ENCODE measurements at regions not wholly inside any gene's neighbourhood (a gene's known extent, or its start where the extent isn't known, plus 50 kb on each side); places are given as distances from the start of the nearest gene placed in this dataset.
A peak's percentile ranks its signal among the peaks of the same experiment; 100 is the strongest.

DNA sequence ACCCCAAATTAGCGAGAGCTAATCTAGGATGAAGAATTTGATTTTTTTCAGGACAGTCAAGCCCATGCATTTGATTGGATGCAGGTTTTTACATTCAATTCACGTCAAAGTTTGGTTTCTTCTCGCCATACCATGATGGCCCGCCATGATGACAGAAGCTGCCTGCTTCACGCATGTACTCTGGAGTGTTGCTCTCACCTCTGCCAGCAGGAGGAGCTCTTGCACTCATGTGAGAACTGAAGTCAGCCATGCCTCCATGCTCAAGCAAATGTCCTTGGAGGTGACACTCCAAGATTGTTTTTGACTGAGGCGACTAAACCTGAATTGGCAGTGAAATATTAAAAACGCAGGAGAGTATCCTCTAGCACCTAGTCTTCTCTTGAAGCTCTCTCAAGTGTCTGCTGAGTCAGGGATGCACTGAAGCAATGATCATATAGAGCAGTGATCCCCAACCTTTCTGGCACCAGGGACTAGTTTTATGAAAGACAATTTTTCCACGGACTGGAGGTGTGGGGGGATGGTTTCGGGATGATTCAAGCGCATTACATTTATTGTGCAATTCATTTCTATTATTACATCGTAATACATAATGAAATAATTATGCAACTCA lies 120.9 kb downstream of the SAMMSON start:
- peak; percentile 76 for DNase-seq

DNA sequence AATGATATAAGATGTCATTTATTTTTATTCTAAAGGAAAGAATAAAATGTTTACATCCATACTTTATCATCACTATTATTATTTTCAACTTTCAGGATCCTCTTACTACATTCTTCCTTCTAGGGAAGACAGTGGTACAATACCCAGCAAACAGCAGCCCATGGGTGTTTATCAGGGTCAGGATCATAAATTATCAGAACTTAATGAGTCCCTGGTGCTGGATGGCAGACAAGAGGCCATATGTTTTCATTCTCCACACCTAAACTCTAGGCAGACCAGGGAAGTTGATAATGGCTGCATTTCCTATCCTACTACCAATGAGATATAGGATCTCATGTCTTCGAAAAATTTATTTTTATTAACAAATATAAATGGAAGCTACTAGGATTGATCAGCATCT lies 127.7 kb downstream of the SAMMSON start:
- no peak for DNase-seq

DNA sequence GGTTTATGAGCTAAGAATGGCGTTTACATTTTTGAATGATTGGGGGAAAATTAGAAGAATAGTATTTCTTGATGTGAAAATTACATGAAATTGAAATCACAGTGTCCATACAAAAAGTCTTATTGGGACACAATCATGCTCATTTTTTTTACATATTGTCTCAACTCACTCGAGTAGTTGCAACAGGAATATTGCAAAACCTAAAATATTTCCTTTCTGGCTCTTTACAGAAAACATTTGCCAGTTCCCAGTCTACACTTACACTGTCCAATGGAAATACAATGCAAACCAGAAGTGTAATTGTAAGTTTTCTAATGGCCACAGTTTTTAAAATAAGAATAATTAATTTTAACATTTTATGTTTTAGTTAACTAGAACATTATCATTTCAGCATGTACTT lies 137.8 kb downstream of the SAMMSON start:
- DNase-seq: no peak

DNA sequence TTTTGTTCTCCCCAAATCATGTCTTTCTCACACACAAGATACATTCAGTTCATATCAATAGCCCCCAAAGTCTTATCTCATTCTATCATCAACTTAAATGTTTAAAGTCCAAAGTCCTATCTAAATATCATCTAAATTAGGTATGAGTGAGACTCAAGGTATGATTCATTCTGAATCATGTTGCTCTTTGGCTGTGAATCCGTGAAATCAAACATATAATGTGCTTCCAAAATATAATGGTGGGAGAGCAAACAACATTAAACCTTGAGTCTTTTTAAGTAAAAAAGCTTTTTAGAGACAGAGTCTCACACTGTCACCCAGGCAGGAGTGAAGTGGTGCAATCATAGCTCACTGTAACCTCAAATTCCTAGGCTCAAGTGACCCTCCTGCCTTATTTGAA lies 139.1 kb downstream of the SAMMSON start:
- no peak for DNase-seq
